GM10266 (cell line): ENCODE measurements at regions not wholly inside any gene's neighbourhood (a gene's known extent, or its start where the extent isn't known, plus 50 kb on each side); places are given as distances from the start of the nearest gene placed in this dataset.

Source experiments
- DNase-seq: peaks from one replicate; pipeline ENCODE4 v3.0.0; 2012; ENCODE audit errors: extremely low spot score
- CTCF ChIP-seq: IDR thresholded peaks from 2 replicates; pipeline ENCODE4 v1.5.1; 2012; ENCODE audit warnings: mild to moderate bottlenecking, low read depth; ENCODE audit not compliant: control insufficient read depth, insufficient read depth; ENCODE audit errors: missing control alignments

GRCh38 chr5:106894964-106895363 is 775.8 kb downstream of the EFNA5 start:
- no peak for TF ChIP-seq CTCF
- DNase-seq: no peak

- no peak for TF ChIP-seq CTCF
- no peak for DNase-seq
Observed at GRCh38 chr5:106882035-106882434, 788.7 kb downstream of the EFNA5 start.

GRCh38 chr5:106880656-106881055 is 790.1 kb downstream of the EFNA5 start:
- TF ChIP-seq CTCF: no peak
- no peak for DNase-seq

- TF ChIP-seq CTCF: no peak
- DNase-seq: no peak
Observed at GRCh38 chr5:106877881-106878280, 792.9 kb downstream of the EFNA5 start.

- DNase-seq: no peak
- no peak for TF ChIP-seq CTCF
Observed at GRCh38 chr5:106876665-106877194, 794.0 kb downstream of the EFNA5 start.

- no peak for TF ChIP-seq CTCF
Observed at GRCh38 chr5:106876298-106876622, 794.5 kb downstream of the EFNA5 start.

GRCh38 chr5:106875591-106876297 is 795.0 kb downstream of the EFNA5 start:
- peak; percentile 27 for DNase-seq
- TF ChIP-seq CTCF: peak; percentile 64

More at GRCh38 chr5:106876298-106876622, 794.5 kb downstream of the EFNA5 start:
- no peak for DNase-seq
